Right lobe of liver (tissue), 4 donors: ENCODE measurements at regions not wholly inside any gene's neighbourhood (a gene's known extent, or its start where the extent isn't known, plus 50 kb on each side); places are given as distances from the start of the nearest gene placed in this dataset.

Experiments
- CTCF ChIP-seq, 4 donors: fragments of 200-600 bp in 3 of 4; fragments of 450-650 bp in 1 of 4; IDR thresholded peaks; one replicate each; pipeline versions ENCODE4 v1.5.1 to v1.8.0; 2016 to 2022; ENCODE audit warnings: antibody characterized with exemption in 4 of 4, mild to moderate bottlenecking in 2 of 4
- POLR2A ChIP-seq: fragments of 450-650 bp; IDR thresholded peaks from one replicate; pipeline ENCODE4 v1.6.1; 2017; ENCODE audit warnings: antibody characterized with exemption, mild to moderate bottlenecking
- donor health status: DM: no; HTN: no; CAD: no.
- donor health status: DM: no; HTN: no; CAD: no.
- donor health status: DM: no; HTN: yes; CAD: no.

GRCh38 chr3:35488526-35488925 is 150.8 kb upstream of the ARPP21 start:
- TF ChIP-seq CTCF (IDR thresholded peaks at IDR 0.05) (no peak), POLR2A (no peak)
